ENCODE measurements at regions not wholly inside any gene's neighbourhood (a gene's known extent, or its start where the extent isn't known, plus 50 kb on each side); places are given as distances from the start of the nearest gene placed in this dataset.

DNA sequence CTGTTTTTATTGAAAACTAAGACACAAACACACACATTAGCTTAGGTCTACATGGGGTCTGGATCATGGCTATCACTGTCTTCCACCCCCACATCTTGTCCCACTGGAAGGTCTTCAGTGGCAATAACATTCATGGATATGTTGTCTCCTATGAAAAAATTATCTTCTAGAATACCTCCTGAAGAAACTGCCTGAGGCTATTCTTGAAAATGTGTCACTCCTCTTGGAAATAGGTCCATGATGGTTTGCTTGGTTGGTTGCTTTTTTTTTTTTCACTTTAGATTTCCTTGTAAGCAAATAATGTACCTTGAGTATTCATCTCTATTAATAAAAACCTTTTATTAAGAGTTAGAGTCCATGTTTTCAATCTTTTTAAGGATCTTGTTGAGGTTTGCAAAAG is 195.3 kb upstream of the PDE5A start:
- DNase-seq (ENCODE audit: low read depth): no peak

DNA sequence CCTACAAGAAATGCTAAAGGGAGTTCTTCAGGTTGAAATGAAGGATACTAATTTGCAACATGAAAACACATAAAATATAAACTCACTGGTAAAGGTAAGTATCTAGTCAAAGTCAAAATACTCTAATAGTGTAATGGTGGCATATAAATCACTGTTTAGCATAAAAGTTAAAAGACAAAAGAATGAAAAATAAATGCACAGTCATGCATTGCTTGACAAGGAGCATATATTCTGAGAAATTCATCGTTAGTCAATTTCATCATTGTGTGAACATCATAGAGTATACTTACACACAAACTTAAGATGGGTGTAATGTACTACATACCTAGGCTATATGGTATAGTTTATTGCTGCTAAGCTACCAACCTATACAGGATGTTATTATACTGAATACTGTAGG is 194.4 kb upstream of the PDE5A start:
- DNase-seq (ENCODE audit: low read depth): no peak

DNA sequence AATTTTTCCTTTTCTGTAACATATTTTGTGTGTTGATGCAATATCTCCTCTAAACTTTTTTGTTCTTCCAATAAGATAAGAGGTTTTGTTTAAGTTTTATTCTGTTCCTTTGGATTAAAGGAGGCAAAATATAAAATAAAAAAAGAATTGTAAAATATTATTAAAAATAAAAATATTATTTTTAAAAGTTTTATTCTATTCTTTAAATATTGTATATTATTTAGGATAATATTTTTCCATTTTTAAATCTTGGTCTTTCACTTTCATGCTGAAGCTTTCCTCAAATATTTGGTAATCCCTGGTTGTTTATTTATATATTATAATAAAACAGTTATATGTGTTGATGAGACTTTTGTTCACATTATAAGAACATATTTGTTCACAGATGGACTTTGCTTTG is 187.9 kb upstream of the PDE5A start:
- DNase-seq (ENCODE audit: low read depth): no peak

DNA sequence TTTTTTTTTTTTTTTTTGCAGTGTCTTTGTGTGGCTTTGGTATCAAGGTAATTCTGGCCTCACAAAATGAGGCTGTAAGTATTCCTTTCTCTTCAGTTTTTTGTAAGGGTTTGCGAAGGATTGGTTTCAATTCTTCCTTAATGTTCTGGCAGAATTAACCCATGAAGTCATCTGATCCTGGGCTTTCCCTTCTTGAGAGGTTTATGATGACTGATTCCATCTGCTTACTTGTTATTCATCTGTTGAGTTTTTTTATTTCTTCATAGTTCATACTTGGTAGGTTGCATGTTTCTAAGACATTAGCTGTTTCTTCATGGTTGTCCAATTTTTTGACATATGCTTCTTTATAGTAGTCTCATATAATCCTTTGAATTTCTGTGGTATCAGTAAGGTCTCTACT is 181.4 kb upstream of the PDE5A start:
- no peak for DNase-seq (ENCODE audit: low read depth)

DNA sequence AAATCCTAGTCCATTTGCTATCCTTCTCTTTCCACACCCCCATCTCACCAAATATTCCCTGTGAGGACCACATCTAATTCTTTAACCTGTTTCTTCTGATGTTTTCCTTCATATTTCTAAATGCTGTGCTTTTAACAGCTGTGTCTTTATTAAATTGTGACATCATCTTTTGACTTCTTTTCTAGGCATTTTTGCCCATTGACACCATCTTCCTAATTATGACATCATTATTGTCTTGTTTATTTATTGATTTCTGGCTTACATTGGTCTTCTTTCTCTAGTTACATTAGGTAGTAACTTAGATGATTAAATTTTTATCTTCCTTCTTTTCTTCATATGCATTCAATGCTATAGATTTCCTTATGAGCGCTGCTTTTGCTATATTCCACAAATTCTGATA is 175.8 kb upstream of the PDE5A start:
- DNase-seq (ENCODE audit: low read depth): no peak

DNA sequence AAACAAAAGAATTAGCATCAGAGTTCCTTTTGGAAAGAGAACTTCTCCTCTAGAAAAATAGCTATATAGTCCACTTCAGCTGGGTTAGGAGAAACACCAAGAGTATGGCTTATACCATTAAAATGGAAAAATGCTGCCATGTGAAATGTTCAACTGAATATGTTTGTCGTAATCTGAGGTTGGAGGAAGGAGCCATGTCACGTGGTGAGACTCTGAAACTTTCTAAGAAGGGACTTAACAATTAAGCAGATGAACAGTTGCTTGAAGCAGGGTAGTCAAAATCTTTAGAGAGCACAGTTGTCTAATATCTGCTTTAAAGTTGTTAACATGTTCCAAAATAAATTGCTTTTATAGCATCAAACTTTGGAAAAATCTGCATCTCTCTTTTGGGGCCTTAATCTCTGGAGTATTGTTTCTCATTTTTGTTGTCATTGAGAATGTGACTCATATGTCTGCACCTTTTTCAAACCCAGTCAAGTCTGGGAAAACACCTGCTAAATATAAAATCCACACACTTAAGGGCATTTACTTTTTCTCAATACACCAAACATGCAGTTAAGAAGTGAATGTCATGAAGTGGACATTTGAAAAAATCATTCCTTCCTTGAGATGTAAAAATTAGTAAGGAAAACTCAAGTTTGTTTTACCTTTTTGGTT is 168.8 kb upstream of the PDE5A start:
- no peak for DNase-seq (ENCODE audit: low read depth)

DNA sequence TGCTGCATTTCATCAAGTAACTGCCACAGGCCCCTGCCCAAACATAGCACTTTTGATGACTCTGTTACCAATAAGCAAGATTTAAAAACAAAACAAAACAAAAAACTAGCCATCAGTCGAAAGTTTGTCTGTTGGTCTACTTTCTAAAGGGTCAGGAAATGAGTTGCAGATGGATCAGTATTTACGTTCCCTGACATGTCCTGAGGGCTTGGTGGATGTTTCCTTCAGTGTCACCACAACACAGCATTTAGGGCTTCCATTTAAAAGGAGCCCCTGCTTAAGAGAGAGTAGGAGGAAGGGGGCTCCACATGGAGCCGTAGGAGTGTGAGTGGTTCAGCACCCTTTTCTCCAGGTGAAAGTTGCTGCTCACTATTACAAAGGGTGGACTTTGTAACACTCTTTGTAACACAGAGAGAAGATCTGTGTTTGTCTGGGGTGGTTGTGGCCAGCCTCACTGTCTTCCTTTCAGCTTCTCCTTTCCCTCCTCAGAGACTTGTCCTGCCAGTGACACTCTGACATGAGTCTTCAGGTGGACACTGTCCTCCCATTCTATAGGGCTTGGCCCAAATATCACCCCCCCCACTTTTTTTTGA is 167.5 kb upstream of the PDE5A start:
- DNase-seq (ENCODE audit: low read depth): no peak

DNA sequence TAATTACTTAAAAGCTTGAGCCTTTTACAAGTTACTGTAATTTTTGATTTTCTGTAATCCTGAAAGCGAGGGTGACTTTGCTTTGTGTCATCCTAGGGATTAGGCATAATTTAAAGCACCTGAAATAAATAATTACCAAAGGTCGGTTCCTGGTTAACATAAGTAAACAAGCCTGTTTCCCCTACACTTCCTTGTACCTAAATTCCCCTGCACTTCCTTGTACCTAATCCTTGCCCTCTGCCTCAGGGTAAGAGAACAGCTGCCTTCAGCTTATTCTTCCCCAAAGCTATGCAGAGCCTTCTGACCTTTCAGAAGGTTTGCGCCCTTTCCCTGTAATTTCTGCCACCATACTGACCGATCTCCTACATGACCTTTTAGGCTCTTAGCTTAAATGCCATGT is 166.1 kb upstream of the PDE5A start:
- DNase-seq (ENCODE audit: low read depth): no peak

DNA sequence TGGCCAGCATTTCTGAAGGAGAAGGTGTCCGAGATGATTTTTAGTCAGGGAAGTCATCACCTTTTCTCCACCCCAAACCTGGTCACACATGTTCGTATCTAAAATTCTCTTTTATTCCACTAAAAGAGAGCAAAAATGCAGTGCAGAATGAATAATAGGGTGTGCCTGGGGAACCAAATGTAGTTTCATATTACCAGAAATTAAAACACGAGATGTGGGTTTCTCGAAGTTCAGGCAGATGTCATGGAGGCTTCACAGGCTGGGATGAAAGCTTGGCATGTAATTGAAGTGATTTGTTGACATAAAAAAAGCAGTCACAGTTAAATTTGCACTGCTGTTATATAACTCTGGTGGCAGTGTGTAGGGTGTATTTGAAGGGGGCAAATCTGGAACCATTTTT is 165.5 kb upstream of the PDE5A start:
- DNase-seq (ENCODE audit: low read depth): no peak

DNA sequence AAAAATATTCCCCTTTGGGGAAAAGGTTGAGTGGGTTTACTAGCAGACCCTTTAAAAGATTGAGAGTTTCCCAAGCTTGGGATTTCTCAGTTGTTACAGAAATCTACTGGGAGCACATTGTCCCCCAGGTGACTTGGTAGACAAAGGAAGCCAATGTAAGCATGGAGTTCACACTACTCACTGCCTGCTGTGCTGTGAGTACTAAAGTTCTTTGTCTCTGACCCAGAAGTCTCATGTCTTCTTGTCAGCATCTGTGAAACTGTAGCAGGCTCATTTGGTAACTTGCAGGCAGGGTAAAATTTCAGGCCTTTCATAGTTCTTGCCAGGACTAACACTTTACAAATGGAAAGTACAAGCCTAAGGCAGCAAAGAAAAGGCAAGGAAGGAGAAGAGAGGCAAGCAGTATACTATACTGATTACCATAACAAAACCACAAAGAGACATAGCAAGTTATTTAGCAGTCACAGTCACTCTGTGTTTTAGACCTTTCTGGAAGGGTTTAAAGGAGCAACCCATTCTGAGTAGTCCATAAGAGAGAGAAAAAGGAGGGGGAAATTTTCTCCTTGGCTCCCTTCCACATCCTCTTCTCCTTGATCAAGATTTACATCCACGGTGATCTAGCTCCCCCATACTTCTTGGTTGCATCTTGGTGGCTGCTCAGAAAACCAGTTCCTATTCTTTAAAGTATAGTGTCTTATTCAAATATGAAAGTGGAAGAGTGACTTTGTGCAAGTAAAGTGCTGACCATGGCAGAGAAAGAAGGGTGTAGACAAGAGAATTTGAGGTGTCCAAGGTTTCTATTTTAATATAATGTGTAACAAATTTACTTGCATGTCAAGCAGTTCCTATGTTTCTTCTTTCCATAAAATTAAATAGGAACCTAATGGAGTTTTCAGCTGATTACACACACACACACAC is 160.0 kb upstream of the PDE5A start:
- no peak for DNase-seq (ENCODE audit: low read depth)

DNA sequence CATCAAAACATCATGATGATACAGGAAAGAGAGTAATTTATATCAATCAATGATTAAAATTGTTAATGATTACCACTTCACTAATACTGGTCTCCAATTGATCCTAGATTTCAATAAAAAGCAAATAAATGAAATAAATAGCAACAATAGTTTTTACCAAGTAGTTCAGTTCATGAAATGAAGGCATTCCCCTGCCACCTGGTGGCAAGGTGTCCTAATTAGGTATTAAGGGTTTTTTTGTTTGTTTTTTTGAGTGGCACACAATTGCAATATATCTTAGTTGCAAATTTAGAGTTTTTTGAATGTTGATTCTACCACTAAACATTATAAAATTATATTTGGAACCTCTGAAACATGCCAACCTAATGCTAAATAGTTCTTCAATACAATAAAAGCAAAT is 157.4 kb upstream of the PDE5A start:
- DNase-seq (ENCODE audit: low read depth): peak; percentile 36

DNA sequence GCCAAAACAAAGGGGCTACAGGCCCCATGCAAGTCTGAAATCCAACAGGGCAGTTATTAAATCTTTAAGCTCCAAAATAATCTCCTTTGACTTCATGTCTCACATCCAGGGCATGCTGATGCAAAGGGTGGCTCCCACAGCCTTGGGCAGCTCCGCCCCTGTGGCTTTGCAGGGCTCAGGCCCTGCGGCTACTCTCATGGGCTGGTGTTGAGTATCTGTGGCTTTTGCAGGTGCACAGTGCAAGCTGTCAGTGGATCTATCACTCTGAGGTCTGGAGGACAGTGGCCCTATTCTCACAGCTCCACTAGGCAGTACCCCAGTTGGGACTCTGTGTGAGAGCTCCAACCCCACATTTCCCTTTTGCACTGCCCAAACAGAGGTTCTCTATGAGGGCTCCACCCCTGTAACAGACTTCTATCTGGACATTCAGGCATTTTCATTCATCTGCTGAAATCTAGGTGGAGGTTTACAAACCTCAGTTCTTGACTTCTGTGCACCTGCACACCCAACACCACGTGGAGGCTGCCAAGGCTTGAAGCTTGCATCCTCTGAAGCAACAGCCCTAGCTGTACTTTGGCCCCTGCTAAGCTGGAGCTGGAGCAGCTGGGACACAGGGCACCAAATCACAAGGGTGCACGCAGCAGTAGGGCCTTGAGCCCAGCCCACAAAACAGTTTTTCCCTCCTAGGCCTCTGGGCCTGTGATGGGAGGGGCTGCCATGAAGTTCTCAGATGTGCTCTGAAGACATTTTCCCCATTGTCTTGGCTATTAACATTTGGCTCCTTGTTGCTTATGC is 154.8 kb upstream of the PDE5A start:
- no peak for DNase-seq (ENCODE audit: low read depth)

DNA sequence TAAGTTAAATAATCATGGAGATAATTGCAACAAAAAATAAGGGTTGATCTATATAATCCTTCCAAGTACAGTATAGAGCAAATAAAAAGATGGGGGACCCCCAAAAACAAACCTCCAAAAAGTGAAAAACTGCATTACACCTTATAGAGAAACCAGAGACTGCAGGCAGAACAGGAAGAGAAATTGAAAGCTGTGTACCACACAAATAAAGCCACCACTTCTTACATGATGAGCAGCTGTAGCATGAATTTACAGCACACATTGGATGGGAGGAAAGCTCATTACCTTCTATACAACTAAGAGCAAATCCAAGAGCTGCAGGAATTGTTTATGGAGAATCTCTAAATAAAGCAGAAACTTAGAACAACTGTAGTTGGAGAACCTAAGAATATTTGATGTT is 152.4 kb upstream of the PDE5A start:
- no peak for DNase-seq (ENCODE audit: low read depth)

DNA sequence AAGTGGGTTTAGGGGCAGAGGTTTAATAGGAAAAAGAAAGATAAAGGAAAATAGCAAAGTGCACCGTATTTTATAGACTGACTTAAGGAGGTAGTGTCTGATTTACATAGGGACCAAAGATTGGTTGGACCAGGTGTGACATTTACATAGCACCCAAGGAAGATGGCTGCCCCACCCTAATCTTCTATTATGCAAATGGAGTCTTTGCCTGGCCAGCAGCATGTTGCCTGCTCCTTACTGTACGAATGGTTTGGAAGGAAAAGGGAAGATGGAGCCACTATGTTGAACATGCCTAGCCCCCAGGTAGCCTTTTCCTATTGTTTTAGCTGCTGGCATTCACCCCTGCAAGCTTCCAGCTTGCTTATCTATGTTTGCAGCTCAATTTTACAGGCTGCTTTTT is 146.2 kb upstream of the PDE5A start:
- DNase-seq (ENCODE audit: low read depth): no peak

DNA sequence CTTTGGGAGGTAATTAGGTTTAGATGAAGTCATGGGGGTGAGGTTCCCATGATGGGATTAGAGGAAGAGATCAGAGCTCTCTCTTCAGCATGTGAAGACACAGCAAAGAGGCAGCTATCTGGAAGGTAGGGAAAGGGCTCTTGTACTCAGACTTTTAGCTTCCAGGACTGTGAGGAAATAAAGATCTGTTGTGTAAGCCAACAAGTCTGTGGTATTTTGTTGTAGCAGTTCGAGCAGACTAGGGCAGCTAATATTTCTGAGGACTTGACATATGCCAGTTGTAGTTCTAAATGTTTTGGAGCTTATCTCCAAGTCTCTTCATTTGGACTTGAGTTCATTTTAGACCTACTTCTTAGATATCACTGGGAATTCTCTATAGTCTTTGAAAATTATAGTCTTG is 137.3 kb upstream of the PDE5A start:
- peak; percentile 35 for DNase-seq (ENCODE audit: low read depth)

DNA sequence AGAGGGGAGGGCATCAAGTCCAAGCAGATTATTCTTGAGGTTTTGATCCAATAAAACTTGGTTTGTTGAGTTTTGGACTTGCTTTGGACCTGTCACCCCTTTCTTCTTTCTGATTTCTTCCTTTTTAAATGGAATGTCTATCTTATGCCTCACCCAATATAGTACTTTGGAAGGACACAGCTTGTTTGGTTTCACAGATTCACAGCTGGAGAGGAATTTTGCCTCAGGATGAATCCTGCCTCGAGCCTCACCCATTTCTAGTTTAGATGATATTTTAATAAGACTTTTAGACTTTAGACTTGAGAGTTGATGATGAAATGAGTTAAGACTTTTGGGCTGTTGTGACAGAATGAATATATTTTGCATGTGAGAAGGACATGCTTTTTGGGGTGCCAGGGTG is 136.9 kb upstream of the PDE5A start:
- no peak for DNase-seq (ENCODE audit: low read depth)

DNA sequence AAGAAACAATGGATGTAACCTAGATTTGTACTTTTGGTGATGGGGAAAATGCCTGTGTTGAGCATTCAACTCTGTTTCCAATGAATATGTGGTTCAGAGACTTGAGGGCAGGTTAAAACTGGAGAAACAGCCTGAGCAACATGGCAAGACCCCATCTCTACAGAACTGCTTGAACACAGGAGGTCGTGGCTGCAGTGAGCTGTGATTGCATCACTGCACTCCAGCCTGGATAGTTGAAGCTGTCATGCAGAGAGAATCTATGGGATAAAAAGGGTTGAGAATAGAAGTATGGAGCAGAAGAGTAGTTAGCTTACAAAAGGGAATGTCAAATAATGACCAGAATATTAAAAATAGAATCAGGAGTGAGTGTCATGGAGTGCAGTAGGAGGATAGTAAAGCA is 134.8 kb upstream of the PDE5A start:
- DNase-seq (ENCODE audit: low read depth): peak; percentile 25

DNA sequence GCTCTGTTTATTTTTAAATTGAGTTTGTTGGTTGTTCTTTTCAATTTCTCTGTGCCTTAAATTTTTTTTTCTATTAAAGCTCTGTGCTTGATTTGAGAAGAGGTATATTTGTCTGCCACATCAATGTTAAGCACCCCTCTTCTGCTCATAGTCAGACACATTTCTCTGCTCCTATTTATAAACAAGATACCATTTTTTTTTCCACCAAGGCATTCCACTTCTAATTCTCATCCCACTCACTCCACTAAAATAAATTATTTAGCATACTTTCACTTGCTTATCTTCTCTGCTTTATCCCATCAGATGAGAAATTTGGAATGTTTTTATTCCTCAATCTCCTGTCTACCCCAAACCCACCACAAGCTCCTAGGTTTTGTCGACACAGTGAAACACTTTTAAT is 127.0 kb upstream of the PDE5A start:
- DNase-seq (ENCODE audit: low read depth): peak; percentile 12

DNA sequence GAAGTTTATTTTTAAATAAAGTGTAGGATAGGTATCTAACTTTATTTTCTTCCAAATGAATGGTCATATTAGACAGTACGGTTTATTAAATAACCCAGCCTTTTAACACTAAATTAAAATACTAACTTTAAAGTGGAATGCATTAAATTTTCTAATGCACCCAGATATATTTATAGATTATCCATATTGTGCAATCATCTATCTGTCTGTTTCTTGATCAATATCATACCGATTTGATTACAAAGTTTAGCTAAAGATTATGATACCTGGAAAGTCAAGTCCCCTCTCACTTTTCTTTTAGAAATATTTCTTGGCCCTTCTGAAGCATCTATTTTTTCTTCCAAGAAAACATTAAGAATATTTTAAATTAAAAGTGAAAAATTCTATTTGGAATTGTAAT is 124.3 kb upstream of the PDE5A start:
- no peak for DNase-seq (ENCODE audit: low read depth)

DNA sequence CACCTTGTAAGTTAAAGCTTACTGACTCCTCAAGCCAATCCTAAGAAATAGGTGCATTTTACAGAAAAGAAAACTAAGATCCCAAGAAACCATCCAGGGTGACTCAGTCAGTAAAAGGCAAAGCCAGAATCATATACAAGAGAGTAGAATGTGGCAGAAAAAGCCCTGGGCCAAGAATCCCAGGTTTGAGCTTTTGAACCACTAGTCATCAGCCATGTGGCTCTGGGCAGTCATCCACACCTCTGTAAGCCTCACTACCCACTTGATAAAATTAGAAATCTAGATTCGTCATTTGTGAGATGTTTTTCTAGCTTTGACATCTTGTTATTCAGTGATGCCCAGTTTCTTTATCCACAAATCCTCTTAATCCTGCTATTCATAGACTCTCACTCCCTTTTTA is 122.2 kb upstream of the PDE5A start:
- DNase-seq (ENCODE audit: low read depth): peak; percentile 61

DNA sequence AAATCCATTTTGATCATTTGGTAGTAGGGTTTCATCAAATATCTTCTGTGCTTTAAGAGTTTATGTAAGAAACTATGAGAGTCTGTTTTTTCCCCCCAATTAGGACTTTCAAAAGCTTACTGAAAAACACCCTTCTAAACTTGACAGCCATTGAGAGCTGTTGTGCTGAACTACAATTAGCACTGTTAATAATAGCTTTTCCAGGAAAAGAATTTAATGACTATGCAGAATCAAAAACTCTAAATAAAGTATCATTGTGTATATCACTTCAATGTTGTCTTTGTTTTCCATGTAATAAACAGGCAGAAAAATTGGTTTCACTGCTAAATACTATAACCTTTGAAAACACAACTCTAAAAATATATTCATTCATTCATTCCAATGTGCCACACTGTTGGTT is 121.4 kb upstream of the PDE5A start:
- no peak for DNase-seq (ENCODE audit: low read depth)

DNA sequence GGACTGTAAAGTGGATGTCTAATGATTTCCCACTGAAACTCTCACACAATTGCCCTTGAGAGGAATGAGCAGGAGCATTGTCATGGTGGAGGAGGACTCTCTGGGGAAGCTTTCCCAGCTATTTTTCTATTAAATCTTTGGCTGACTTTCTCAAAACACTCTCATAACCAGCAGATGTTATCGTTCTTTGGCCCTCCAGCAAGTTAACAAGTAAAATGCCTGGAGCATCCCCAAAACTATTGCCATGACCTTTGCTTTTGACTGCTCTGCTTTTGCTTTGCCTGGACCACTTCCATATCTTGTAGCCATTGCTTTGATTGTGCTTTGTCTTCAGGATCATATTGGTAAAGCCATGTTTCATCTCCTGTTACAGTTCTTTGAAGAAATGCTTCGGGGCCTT is 120.2 kb upstream of the PDE5A start:
- peak; percentile 20 for DNase-seq (ENCODE audit: low read depth)

DNA sequence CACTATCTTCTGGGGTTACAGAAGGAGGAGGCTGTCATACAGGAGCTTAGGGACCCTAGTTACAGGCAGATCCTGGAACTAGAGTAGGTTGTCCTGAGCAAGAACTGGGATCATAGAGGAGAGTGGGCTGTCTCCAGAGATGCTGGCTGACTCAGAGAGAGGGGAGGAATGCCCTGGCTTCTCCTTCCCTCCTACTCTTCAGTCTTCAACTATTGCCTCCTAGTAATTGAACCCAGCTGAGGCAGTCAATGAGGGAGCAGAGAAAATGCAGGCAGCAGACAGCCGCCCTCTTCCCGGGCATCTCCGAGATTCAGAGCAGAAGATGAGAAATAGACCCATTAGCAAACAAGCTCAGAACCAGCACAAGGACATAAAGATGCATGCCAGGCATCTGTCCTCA is 118.3 kb upstream of the PDE5A start:
- no peak for DNase-seq (ENCODE audit: low read depth)

Data from iris pigment epithelial cell (primary cell).